ENCODE measurements at regions not wholly inside any gene's neighbourhood (a gene's known extent, or its start where the extent isn't known, plus 50 kb on each side); places are given as distances from the start of the nearest gene placed in this dataset.

- no peak for TF ChIP-seq CTCF (conservative IDR thresholded peaks at IDR 0.05; ENCODE audit: low read depth, low read length)
- TF ChIP-seq EZH2 (IDR thresholded peaks at IDR 0.05; ENCODE audit: low read length, unreplicated experiment): no peak
These were observed 170.9 kb downstream of the INHBB start for GRCh38 chr2:120516679-120517314.

Measured in PC-3 (cell line).